Mesenchymal stem cell (in vitro differentiated cells and primary cell): ENCODE measurements at regions not wholly inside any gene's neighbourhood (a gene's known extent, or its start where the extent isn't known, plus 50 kb on each side); places are given as distances from the start of the nearest gene placed in this dataset.
"Not testable (repeated sequence)": the region's sequence is repeated elsewhere in the genome, so short reads cannot be mapped to it uniquely, and the experiment has no call there.

ENCODE experiments used
- DNase-seq: peaks from one replicate; pipeline ENCODE4 v3.0.0-alpha.2; 2013
- H2AFZ ChIP-seq: one replicate; pipeline ENCODE4 v1.6.1; 2013; ENCODE audit warnings: low read depth, mild to moderate bottlenecking, control low read depth, inconsistent platforms, low read length, moderate library complexity
- H2AK5ac ChIP-seq: 2 replicates; pipeline ENCODE4 v1.6.1; 2013; ENCODE audit warnings: low read length, moderate library complexity, mild to moderate bottlenecking, inconsistent platforms; ENCODE audit not compliant: severe bottlenecking
- H2BK120ac ChIP-seq: one replicate; pipeline ENCODE4 v1.6.1; 2013; ENCODE audit warnings: low read depth, mild to moderate bottlenecking, inconsistent platforms, low read length, moderate library complexity
- H2BK12ac ChIP-seq, 2 experiments: one replicate each; pipeline ENCODE4 v1.6.1; 2013; ENCODE audit warnings: inconsistent platforms in 2 of 2, low read length in 2 of 2, mild to moderate bottlenecking in 2 of 2, moderate library complexity in 2 of 2, control low read depth in 1 of 2
- H2BK15ac ChIP-seq: one replicate; pipeline ENCODE4 v1.6.1; 2013; ENCODE audit warnings: mild to moderate bottlenecking, low read depth, inconsistent platforms; ENCODE audit not compliant: poor library complexity, severe bottlenecking
- H2BK5ac ChIP-seq: 2 replicates; pipeline ENCODE4 v1.6.1; 2013; ENCODE audit warnings: low read depth, mild to moderate bottlenecking, low read length, control low read depth, inconsistent platforms; ENCODE audit not compliant: poor library complexity, severe bottlenecking
- H3K14ac ChIP-seq, 2 experiments: one replicate each; pipeline ENCODE4 v1.6.1; 2013; ENCODE audit warnings: inconsistent platforms in 2 of 2, low read length in 2 of 2, control low read depth in 1 of 2, mild to moderate bottlenecking in 1 of 2, moderate library complexity in 1 of 2
- H3K18ac ChIP-seq, 2 experiments: one replicate each; pipeline ENCODE4 v1.6.1; 2013; ENCODE audit warnings: inconsistent platforms in 2 of 2, low read length in 2 of 2, control low read depth in 1 of 2, low read depth in 1 of 2, mild to moderate bottlenecking in 1 of 2
- H3K23ac ChIP-seq, 2 experiments: one replicate each; pipeline ENCODE4 v1.6.1; 2013; ENCODE audit warnings: inconsistent platforms in 2 of 2, low read length in 2 of 2, mild to moderate bottlenecking in 2 of 2, moderate library complexity in 2 of 2, control low read depth in 1 of 2
- H3K27ac ChIP-seq: 2 replicates; pipeline ENCODE4 v1.5.1; 2013; ENCODE audit warnings: mild to moderate bottlenecking, moderate library complexity, low read length, control low read depth, inconsistent platforms; ENCODE audit not compliant: poor library complexity, severe bottlenecking
- H3K27me3 ChIP-seq, 2 experiments: 2 replicates each; pipeline versions ENCODE4 v1.6.1 to v1.7.0; 2013; ENCODE audit warnings: low read length in 2 of 2, mild to moderate bottlenecking in 2 of 2, moderate library complexity in 2 of 2, control low read depth in 1 of 2, inconsistent platforms in 1 of 2; ENCODE audit not compliant: control insufficient read depth in 1 of 2, insufficient read depth in 1 of 2
- H3K36me3 ChIP-seq, 2 experiments: 2 replicates each; pipeline versions ENCODE4 v1.6.1 to v1.7.0; 2013; ENCODE audit warnings: low read length in 2 of 2, control low read depth in 1 of 2, inconsistent platforms in 1 of 2, low read depth in 1 of 2, mild to moderate bottlenecking in 1 of 2; ENCODE audit not compliant: insufficient read depth in 2 of 2, control insufficient read depth in 1 of 2
- H3K4ac ChIP-seq, 2 experiments: one replicate each; pipeline ENCODE4 v1.6.1; 2013; ENCODE audit warnings: inconsistent platforms in 2 of 2, low read length in 2 of 2, mild to moderate bottlenecking in 2 of 2, moderate library complexity in 2 of 2, control low read depth in 1 of 2, low read depth in 1 of 2
- H3K4me1 ChIP-seq: 2 replicates; pipeline ENCODE4 v1.6.1; 2013; ENCODE audit warnings: low read depth, low read length, control low read depth; ENCODE audit not compliant: control insufficient read depth, insufficient read depth
- H3K4me2 ChIP-seq: 2 replicates; pipeline ENCODE4 v1.6.1; 2013; ENCODE audit warnings: low read length, mild to moderate bottlenecking, inconsistent platforms; ENCODE audit not compliant: poor library complexity, severe bottlenecking
- H3K4me3 ChIP-seq, 2 experiments: 2 replicates each; pipeline versions ENCODE4 v1.5.1 to v1.7.0; 2013; ENCODE audit warnings: low read length in 2 of 2, mild to moderate bottlenecking in 2 of 2, control low read depth in 1 of 2, low read depth in 1 of 2; ENCODE audit not compliant: insufficient read depth in 1 of 2
- H3K79me1 ChIP-seq: replicated peaks from 2 replicates; pipeline ENCODE4 v1.6.1; 2013; ENCODE audit warnings: mild to moderate bottlenecking, control low read depth, low read length, inconsistent platforms; ENCODE audit not compliant: poor library complexity, severe bottlenecking
- H3K9ac ChIP-seq: 2 replicates; pipeline ENCODE4 v1.7.0; 2013; ENCODE audit warnings: mild to moderate bottlenecking, low read length, moderate library complexity
- H3K9me3 ChIP-seq: 2 replicates; pipeline ENCODE4 v1.7.0; 2013; ENCODE audit warnings: mild to moderate bottlenecking, low read length; ENCODE audit not compliant: control insufficient read depth
- H4K8ac ChIP-seq: one replicate; pipeline ENCODE4 v1.6.1; 2013; ENCODE audit warnings: inconsistent platforms, mild to moderate bottlenecking, low read length, moderate library complexity
- H4K91ac ChIP-seq: one replicate; pipeline ENCODE4 v1.6.1; 2013; ENCODE audit warnings: mild to moderate bottlenecking, low read length, inconsistent platforms
- WGBS: methylation state at CpG from one replicate; pipeline ENCODE4 v1.1.7; 2013; ENCODE audit warnings: mixed read lengths; 5-methylcytosine and 5-hydroxymethylcytosine counted together

DNA sequence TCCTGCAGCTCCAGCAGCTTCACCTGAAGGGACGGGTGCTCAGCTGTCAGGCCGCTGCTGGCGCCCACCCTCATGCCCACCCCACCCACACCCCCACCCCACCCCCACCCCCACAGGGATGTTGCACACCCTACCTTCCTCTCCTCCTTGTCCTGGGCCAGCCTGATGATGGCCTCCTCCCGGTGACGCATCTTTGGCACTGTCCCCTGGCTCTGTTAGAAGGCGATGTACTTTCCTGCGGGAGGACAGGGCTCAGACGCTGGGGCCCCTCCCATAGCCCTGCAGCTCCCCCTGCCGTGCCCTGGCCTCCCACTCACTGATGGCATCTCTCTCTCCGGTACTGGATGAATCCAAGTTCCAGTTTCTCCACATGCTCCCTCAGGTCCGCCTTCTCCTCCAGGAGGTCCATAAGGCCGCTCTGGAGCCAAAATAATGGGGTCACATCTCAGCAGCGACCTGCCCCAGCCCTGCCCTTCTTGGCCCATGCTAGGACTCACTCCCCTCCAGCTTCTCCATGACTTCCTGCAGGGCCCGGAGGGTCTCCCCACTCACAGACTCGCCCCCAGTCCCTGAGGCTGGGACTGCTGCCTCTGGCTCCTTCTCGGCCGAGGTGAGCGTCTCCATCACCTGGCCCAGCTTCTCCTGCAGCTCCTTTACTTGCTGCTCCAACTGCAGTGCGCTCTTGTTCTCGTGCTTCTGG is 55.2 kb downstream of the GOLGA8B start:
- not testable (repeated sequence) for H3K18ac ChIP-seq, H4K91ac ChIP-seq, H3K14ac ChIP-seq, H3K36me3 ChIP-seq, H2AFZ ChIP-seq, H3K9ac ChIP-seq, H2BK5ac ChIP-seq, H3K27me3 ChIP-seq, H3K4me1 ChIP-seq, H3K9me3 ChIP-seq, H2BK12ac ChIP-seq, H4K8ac ChIP-seq, H2AK5ac ChIP-seq, H3K27ac ChIP-seq, H3K4me3 ChIP-seq, H3K4me2 ChIP-seq, H3K4ac ChIP-seq, H3K23ac ChIP-seq, H2BK15ac ChIP-seq, H2BK120ac ChIP-seq, DNase-seq, H3K79me1 ChIP-seq
- WGBS = no CpG with 5 or more reads among the region's 20 CpGs

DNA sequence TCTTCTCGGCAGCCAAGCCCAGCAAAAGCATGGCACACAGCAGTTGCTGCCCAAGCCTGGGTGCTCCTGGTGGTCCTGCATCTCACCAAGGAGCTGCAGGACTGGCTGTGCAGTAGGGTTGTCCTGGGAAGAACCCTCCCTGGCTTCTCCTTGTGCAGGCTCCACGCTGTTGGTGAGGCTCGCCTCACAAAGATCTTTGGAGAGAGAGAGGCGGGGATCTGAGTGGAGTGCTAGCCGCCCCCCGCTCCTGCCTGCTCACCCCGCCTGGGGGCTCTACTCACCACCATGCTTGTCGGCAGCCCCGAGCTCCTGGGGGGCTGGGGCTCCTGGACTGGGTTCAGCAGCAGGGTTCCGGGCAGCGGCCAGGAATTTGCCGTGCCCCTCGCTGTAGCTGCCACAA is 55.8 kb downstream of the GOLGA8B start:
- H4K8ac ChIP-seq, H2AFZ ChIP-seq, H2BK5ac ChIP-seq, H3K4me3 ChIP-seq, H4K91ac ChIP-seq, H3K9me3 ChIP-seq, H3K79me1 ChIP-seq, H3K4ac ChIP-seq, H2BK120ac ChIP-seq, H3K4me2 ChIP-seq, DNase-seq, H2BK15ac ChIP-seq, H3K4me1 ChIP-seq, H3K27me3 ChIP-seq, H3K36me3 ChIP-seq, H3K23ac ChIP-seq, H3K9ac ChIP-seq, H2AK5ac ChIP-seq, H3K27ac ChIP-seq, H2BK12ac ChIP-seq, H3K18ac ChIP-seq, H3K14ac ChIP-seq: not testable (repeated sequence)
- WGBS = no CpG with 5 or more reads among the region's 13 CpGs

GRCh38 chr15:34523849-34524248 is 59.6 kb downstream of the GOLGA8B start:
- H3K36me3 ChIP-seq, H3K27me3 ChIP-seq, H3K4me1 ChIP-seq, H3K4me3 ChIP-seq, H3K79me1 ChIP-seq, H3K4me2 ChIP-seq, H2BK15ac ChIP-seq, H3K18ac ChIP-seq, H2BK12ac ChIP-seq, H3K23ac ChIP-seq, H2BK120ac ChIP-seq, H3K27ac ChIP-seq, H2AFZ ChIP-seq, H3K9ac ChIP-seq, H3K14ac ChIP-seq, H2BK5ac ChIP-seq, H2AK5ac ChIP-seq, H3K9me3 ChIP-seq, H4K8ac ChIP-seq, H3K4ac ChIP-seq, DNase-seq, H4K91ac ChIP-seq: not testable (repeated sequence)
- WGBS = 79% methylated on average over 6 of the region's 12 CpGs

DNA sequence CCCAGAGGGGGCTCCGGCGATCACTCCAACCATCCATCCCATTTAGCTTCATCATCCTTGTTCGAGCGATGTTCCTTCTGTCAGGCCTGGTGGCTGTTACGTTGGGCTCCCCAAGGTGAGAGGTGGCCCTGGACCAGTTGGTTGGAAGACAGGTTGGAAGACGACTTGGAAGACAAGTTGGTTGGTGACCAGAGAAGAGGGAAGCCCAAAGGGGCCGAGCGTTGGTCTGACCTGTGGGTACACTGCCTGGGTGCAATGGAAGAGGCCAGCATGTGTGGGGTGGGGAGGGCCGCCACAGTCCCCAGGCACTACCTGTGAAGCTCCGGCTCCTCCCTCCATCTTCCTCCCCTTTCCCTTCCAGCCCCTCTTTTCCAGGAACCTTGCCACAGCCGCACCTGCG is 60.9 kb downstream of the GOLGA8B start:
- H3K18ac ChIP-seq, H3K9ac ChIP-seq, H3K79me1 ChIP-seq, H2BK15ac ChIP-seq, H3K14ac ChIP-seq, H3K27me3 ChIP-seq, H2BK5ac ChIP-seq, H3K9me3 ChIP-seq, H3K36me3 ChIP-seq, H3K4me2 ChIP-seq, H3K4me3 ChIP-seq, H2BK12ac ChIP-seq, H2AFZ ChIP-seq, H3K4ac ChIP-seq, H2BK120ac ChIP-seq, H3K4me1 ChIP-seq, H3K27ac ChIP-seq, DNase-seq, H2AK5ac ChIP-seq, H3K23ac ChIP-seq, H4K91ac ChIP-seq, H4K8ac ChIP-seq: not testable (repeated sequence)
- 86% methylated on average over 2 of the region's 12 CpGs for WGBS
